Breast epithelium (tissue), 3 donors: ENCODE measurements at regions not wholly inside any gene's neighbourhood (a gene's known extent, or its start where the extent isn't known, plus 50 kb on each side); places are given as distances from the start of the nearest gene placed in this dataset.

Experiments
- POLR2A ChIP-seq: fragments of 450-650 bp; IDR thresholded peaks from one replicate; pipeline ENCODE4 v1.6.1; 2016; ENCODE audit warnings: antibody characterized with exemption, mild to moderate bottlenecking, moderate library complexity
- POLR2AphosphoS5 ChIP-seq, 3 donors: sonication (generic); formaldehyde crosslinking; IDR thresholded peaks; one replicate each; pipeline ENCODE4 v1.6.1; 2017; ENCODE audit warnings: antibody characterized with exemption in 3 of 3
- TF ChIP-seq, protein P1 (sequence below), 3 donors: fragments of 450-650 bp; IDR thresholded peaks; one replicate each; pipeline ENCODE4 v1.5.1; 2016 to 2017; ENCODE audit warnings: antibody characterized with exemption in 3 of 3, mild to moderate bottlenecking in 3 of 3, moderate library complexity in 3 of 3

DNA sequence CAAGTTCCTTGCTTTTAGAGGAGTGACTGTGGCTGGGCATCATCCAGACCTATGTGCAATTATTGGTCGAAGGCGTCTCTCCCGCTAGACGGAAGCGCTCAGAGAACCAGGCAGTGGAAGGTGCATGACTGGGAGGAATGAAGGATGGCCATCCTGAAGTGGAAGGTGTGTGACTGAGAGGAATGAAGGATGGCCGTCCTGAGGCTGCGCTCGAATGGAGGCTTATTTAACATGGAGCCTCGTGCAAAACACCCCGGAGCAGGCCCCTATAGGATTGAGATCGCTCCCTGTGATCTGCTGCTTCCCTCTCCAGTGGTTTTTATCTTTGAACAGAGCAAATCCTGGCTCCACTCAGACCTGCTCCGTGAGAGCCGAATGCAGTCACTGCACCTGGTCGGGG is 140.2 kb upstream of the ID2 start:
- TF ChIP-seq, protein P1, sequence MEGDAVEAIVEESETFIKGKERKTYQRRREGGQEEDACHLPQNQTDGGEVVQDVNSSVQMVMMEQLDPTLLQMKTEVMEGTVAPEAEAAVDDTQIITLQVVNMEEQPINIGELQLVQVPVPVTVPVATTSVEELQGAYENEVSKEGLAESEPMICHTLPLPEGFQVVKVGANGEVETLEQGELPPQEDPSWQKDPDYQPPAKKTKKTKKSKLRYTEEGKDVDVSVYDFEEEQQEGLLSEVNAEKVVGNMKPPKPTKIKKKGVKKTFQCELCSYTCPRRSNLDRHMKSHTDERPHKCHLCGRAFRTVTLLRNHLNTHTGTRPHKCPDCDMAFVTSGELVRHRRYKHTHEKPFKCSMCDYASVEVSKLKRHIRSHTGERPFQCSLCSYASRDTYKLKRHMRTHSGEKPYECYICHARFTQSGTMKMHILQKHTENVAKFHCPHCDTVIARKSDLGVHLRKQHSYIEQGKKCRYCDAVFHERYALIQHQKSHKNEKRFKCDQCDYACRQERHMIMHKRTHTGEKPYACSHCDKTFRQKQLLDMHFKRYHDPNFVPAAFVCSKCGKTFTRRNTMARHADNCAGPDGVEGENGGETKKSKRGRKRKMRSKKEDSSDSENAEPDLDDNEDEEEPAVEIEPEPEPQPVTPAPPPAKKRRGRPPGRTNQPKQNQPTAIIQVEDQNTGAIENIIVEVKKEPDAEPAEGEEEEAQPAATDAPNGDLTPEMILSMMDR (IDR thresholded peaks at IDR 0.05), result no peak
- TF ChIP-seq POLR2AphosphoS5 (IDR thresholded peaks at IDR 0.05), result no peak
- no peak for TF ChIP-seq POLR2A
